ENCODE measurements at regions not wholly inside any gene's neighbourhood (a gene's known extent, or its start where the extent isn't known, plus 50 kb on each side); places are given as distances from the start of the nearest gene placed in this dataset.

DNA sequence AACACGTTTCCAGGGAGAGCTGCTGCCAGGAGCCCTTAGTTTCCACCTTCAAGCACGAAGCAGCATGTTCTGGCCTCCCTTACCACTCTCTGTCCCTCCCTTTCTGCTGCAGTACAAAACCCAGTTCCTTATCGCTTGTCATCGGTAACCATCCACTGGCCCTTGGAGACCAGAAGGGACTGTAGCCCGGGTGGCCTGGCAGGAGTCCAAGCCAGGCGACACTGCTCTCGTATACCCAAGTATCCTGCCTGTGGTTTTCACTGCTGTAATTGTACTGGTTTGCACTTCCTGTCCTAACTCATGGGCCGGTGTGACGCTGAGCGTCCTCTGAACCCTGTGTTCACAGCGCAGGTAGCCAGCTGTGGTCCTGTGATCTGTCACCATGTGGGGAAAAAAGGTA, 81.1 kb downstream of the MAF start:
- no peak overlapping the region for H2BK120ac ChIP-seq (ENCODE audit: insufficient read depth, low read length, poor library complexity)
- H4K91ac ChIP-seq (ENCODE audit: low read depth, low read length): no peak overlapping the region
- no peak overlapping the region for H2AFZ ChIP-seq (ENCODE audit: insufficient read depth, low read length, poor library complexity)
- H2AK5ac ChIP-seq (ENCODE audit: low read length): no peak overlapping the region
- H3K27me3 ChIP-seq (ENCODE audit: insufficient read depth, low read length): no peaks in the 10 kb centered on the region
- no peak overlapping the region for H4K12ac ChIP-seq (ENCODE audit: low read depth, low read length)
- no peak overlapping the region for H3K9ac ChIP-seq (ENCODE audit: low read length)
- H3K4ac ChIP-seq (ENCODE audit: low read depth, low read length): no peak overlapping the region
- no peak overlapping the region for H4K8ac ChIP-seq (ENCODE audit: low read depth, low read length)
- no peaks in the 10 kb centered on the region for H3K4me1 ChIP-seq (ENCODE audit: control insufficient read depth in 1 of 2, insufficient read depth in 2 of 2, low read length in 2 of 2)
- no peaks in the 10 kb centered on the region for H3K79me2 ChIP-seq (ENCODE audit: control insufficient read depth, insufficient read depth, low read length, poor library complexity)
- no peak overlapping the region for H3K14ac ChIP-seq (ENCODE audit: low read length)
- H3K4me3 ChIP-seq (ENCODE audit: low read depth, low read length): no peak overlapping the region
- no peak overlapping the region for H2BK12ac ChIP-seq (ENCODE audit: low read length)
- no CpG with 5 or more reads among the region's 11 CpGs for WGBS (ENCODE audit: extremely low coverage, insufficient coverage, insufficient read length)
- no peak overlapping the region for H3K4me2 ChIP-seq (ENCODE audit: low read length)
- no peak overlapping the region for H3K27ac ChIP-seq (ENCODE audit: low read depth, low read length)
- H3K9me3 ChIP-seq (ENCODE audit: insufficient read depth, low read depth, low read length): no peaks in the 10 kb centered on the region
- H3K23ac ChIP-seq (ENCODE audit: low read length): no peak overlapping the region
- DNase-seq: no peak
- no peak overlapping the region for H2BK5ac ChIP-seq (ENCODE audit: low read depth, low read length, poor library complexity)
- no peak overlapping the region for H3K18ac ChIP-seq (ENCODE audit: low read length)
- H3K79me1 ChIP-seq (ENCODE audit: low read length): no peaks in the 10 kb centered on the region
- no peaks in the 10 kb centered on the region for H3K36me3 ChIP-seq (ENCODE audit: control insufficient read depth in 1 of 2, insufficient read depth in 2 of 2, low read length in 2 of 2)

DNA sequence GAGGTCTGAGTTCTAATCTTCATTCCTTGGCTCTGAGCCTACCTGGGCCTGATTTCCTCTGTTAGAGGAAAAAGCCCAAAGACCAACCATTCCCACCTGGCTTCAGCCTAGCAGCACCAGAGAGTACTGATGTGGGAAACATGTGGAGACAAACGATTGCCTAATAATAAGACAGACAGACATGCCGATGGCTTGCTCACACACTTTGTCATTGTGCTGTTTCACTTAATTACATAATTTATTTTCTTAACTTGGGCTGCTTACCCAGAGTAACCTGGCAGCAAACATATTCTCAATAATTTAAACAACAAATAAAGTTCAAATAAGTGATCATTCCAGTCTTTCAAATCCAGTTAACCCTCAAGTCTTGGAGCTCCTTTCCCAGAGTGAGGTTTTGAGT, 83.4 kb downstream of the MAF start:
- Histone ChIP-seq H3K9me3 (ENCODE audit: insufficient read depth, low read depth, low read length) (peaks cover 3% of the 10 kb centered on the region), H4K8ac (ENCODE audit: low read depth, low read length) (no peak overlapping the region), H3K14ac (ENCODE audit: low read length) (no peak overlapping the region), H3K27ac (ENCODE audit: low read depth, low read length) (no peak overlapping the region), H2AK5ac (ENCODE audit: low read length) (no peak overlapping the region), H4K91ac (ENCODE audit: low read depth, low read length) (no peak overlapping the region), H3K23ac (ENCODE audit: low read length) (no peak overlapping the region), H2BK120ac (ENCODE audit: insufficient read depth, low read length, poor library complexity) (no peak overlapping the region), H3K4ac (ENCODE audit: low read depth, low read length) (no peak overlapping the region), H2BK12ac (ENCODE audit: low read length) (no peak overlapping the region), H4K12ac (ENCODE audit: low read depth, low read length) (no peak overlapping the region), H2AFZ (ENCODE audit: insufficient read depth, low read length, poor library complexity) (no peak overlapping the region), H3K4me1 (ENCODE audit: control insufficient read depth in 1 of 2, insufficient read depth in 2 of 2, low read length in 2 of 2) (peaks cover 3 to 4% of the 10 kb centered on the region in 2 experiments), H3K27me3 (ENCODE audit: insufficient read depth, low read length) (no peaks in the 10 kb centered on the region), H3K9ac (ENCODE audit: low read length) (no peak overlapping the region), H3K79me1 (ENCODE audit: low read length) (no peaks in the 10 kb centered on the region), H2BK5ac (ENCODE audit: low read depth, low read length, poor library complexity) (no peak overlapping the region), H3K79me2 (ENCODE audit: control insufficient read depth, insufficient read depth, low read length, poor library complexity) (no peaks in the 10 kb centered on the region), H3K36me3 (ENCODE audit: control insufficient read depth in 1 of 2, insufficient read depth in 2 of 2, low read length in 2 of 2) (no peaks in the 10 kb centered on the region), H3K4me3 (ENCODE audit: low read depth, low read length) (no peak overlapping the region), H3K4me2 (ENCODE audit: low read length) (no peak overlapping the region), H3K18ac (ENCODE audit: low read length) (no peak overlapping the region)
- no peak for DNase-seq
- no CpG with 5 or more reads among the region's 2 CpGs for WGBS (ENCODE audit: extremely low coverage, insufficient coverage, insufficient read length)

DNA sequence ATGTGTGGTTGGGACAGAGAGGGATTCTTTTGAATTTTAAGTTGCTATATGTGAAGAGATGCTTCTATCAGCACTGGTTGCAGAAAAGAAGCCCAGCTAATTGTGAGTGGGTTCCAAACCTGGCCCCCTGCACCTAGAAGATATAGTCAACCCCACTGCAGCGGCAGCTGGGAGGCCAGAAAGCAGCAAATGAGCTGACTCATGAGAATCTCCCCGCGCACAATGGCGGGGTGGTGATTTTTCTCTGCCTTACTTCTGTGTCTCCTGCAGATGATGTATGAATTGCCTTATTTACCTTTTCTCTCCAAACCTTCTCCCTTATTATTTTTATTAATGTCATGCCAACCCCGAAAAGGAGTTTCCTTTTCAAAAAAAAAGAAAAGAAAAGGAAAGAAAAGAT, 89.7 kb downstream of the MAF start:
- H2AK5ac ChIP-seq (ENCODE audit: low read length): no peak overlapping the region
- no peak overlapping the region for H3K23ac ChIP-seq (ENCODE audit: low read length)
- no peak overlapping the region for H3K9ac ChIP-seq (ENCODE audit: low read length)
- no peaks in the 10 kb centered on the region for H3K36me3 ChIP-seq (ENCODE audit: control insufficient read depth in 1 of 2, insufficient read depth in 2 of 2, low read length in 2 of 2)
- peaks cover 4% of the 10 kb centered on the region for H3K9me3 ChIP-seq (ENCODE audit: insufficient read depth, low read depth, low read length)
- no peaks in the 10 kb centered on the region for H3K79me1 ChIP-seq (ENCODE audit: low read length)
- no peak overlapping the region for H3K4ac ChIP-seq (ENCODE audit: low read depth, low read length)
- no peak overlapping the region for H2AFZ ChIP-seq (ENCODE audit: insufficient read depth, low read length, poor library complexity)
- H4K12ac ChIP-seq (ENCODE audit: low read depth, low read length): no peak overlapping the region
- H4K8ac ChIP-seq (ENCODE audit: low read depth, low read length): no peak overlapping the region
- WGBS (ENCODE audit: extremely low coverage, insufficient coverage, insufficient read length): no CpG with 5 or more reads among the region's 5 CpGs
- no peak overlapping the region for H3K18ac ChIP-seq (ENCODE audit: low read length)
- no peaks in the 10 kb centered on the region for H3K27me3 ChIP-seq (ENCODE audit: insufficient read depth, low read length)
- H2BK5ac ChIP-seq (ENCODE audit: low read depth, low read length, poor library complexity): no peak overlapping the region
- no peak for DNase-seq
- H3K4me3 ChIP-seq (ENCODE audit: low read depth, low read length): no peak overlapping the region
- H3K4me2 ChIP-seq (ENCODE audit: low read length): no peak overlapping the region
- no peak overlapping the region for H4K91ac ChIP-seq (ENCODE audit: low read depth, low read length)
- H3K4me1 ChIP-seq (ENCODE audit: control insufficient read depth in 1 of 2, insufficient read depth in 2 of 2, low read length in 2 of 2): peaks cover 3 to 4% of the 10 kb centered on the region in 2 experiments
- H3K79me2 ChIP-seq (ENCODE audit: control insufficient read depth, insufficient read depth, low read length, poor library complexity): no peaks in the 10 kb centered on the region
- H3K27ac ChIP-seq (ENCODE audit: low read depth, low read length): no peak overlapping the region
- no peak overlapping the region for H3K14ac ChIP-seq (ENCODE audit: low read length)
- H2BK12ac ChIP-seq (ENCODE audit: low read length): no peak overlapping the region
- H2BK120ac ChIP-seq (ENCODE audit: insufficient read depth, low read length, poor library complexity): no peak overlapping the region

DNA sequence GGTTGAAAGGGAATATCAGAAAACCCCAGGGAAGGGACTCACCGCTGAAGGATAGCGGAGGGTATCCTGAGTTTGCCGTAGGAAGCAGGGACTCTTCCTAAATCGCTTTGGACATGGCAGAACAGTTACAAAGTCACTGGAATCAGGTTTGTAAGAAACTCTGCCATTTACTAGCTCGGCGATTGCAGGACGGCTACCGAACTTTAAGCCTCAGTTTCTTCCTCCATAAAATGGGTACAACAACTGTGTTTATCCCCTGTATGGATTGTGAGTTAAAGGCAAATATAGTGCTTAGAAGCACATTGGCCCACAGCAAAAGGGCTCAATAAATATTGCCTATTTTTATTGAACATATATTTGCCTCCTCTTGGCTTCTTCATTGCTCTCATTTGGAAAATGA, 90.6 kb downstream of the MAF start:
- no peaks in the 10 kb centered on the region for H3K27me3 ChIP-seq (ENCODE audit: insufficient read depth, low read length)
- WGBS (ENCODE audit: extremely low coverage, insufficient coverage, insufficient read length): no CpG with 5 or more reads among the region's 8 CpGs

More for the DNA sequence above, 90.6 kb downstream of the MAF start:
- DNase-seq: no peak
- no peaks in the 10 kb centered on the region for H3K79me2 ChIP-seq (ENCODE audit: control insufficient read depth, insufficient read depth, low read length, poor library complexity)
- no peak overlapping the region for H3K14ac ChIP-seq (ENCODE audit: low read length)
- H3K9ac ChIP-seq (ENCODE audit: low read length): no peak overlapping the region
- H3K27ac ChIP-seq (ENCODE audit: low read depth, low read length): no peak overlapping the region
- H3K4ac ChIP-seq (ENCODE audit: low read depth, low read length): no peak overlapping the region
- H2AK5ac ChIP-seq (ENCODE audit: low read length): no peak overlapping the region
- H4K12ac ChIP-seq (ENCODE audit: low read depth, low read length): no peak overlapping the region
- no peak overlapping the region for H2BK5ac ChIP-seq (ENCODE audit: low read depth, low read length, poor library complexity)
- H3K4me3 ChIP-seq (ENCODE audit: low read depth, low read length): no peak overlapping the region
- no peak overlapping the region for H4K8ac ChIP-seq (ENCODE audit: low read depth, low read length)
- H3K79me1 ChIP-seq (ENCODE audit: low read length): no peaks in the 10 kb centered on the region
- no peak overlapping the region for H2AFZ ChIP-seq (ENCODE audit: insufficient read depth, low read length, poor library complexity)
- no peak overlapping the region for H4K91ac ChIP-seq (ENCODE audit: low read depth, low read length)
- peaks cover 3 to 4% of the 10 kb centered on the region in 2 experiments for H3K4me1 ChIP-seq (ENCODE audit: control insufficient read depth in 1 of 2, insufficient read depth in 2 of 2, low read length in 2 of 2)
- H3K9me3 ChIP-seq (ENCODE audit: insufficient read depth, low read depth, low read length): peaks cover 4% of the 10 kb centered on the region
- no peak overlapping the region for H3K18ac ChIP-seq (ENCODE audit: low read length)
- no peak overlapping the region for H2BK12ac ChIP-seq (ENCODE audit: low read length)
- H3K4me2 ChIP-seq (ENCODE audit: low read length): no peak overlapping the region
- H3K23ac ChIP-seq (ENCODE audit: low read length): no peak overlapping the region
- no peaks in the 10 kb centered on the region for H3K36me3 ChIP-seq (ENCODE audit: control insufficient read depth in 1 of 2, insufficient read depth in 2 of 2, low read length in 2 of 2)
- H2BK120ac ChIP-seq (ENCODE audit: insufficient read depth, low read length, poor library complexity): no peak overlapping the region

All from trophoblast cell (in vitro differentiated cells and primary cell).